ENCODE measurements at regions not wholly inside any gene's neighbourhood (a gene's known extent, or its start where the extent isn't known, plus 50 kb on each side); places are given as distances from the start of the nearest gene placed in this dataset.

- Mint-ChIP-seq H3K27me3 (peaks cover 0 to 3% of the 10 kb centered on the region in 2 donors), H3K36me3 (no peaks in the 10 kb centered on the region), H3K4me1 (no peaks in the 10 kb centered on the region), H3K9me3 (peaks cover 0 to 2% (median 0%) of the 10 kb centered on the region in 8 donors), H3K4me3 (no peak overlapping the region), H3K27ac (no peak overlapping the region)
- no peaks in the 10 kb centered on the region for H3K4me1 ChIP-seq (ENCODE audit: insufficient read depth, low read length)
- H3K27ac ChIP-seq (ENCODE audit: low read depth, low read length), result no peak overlapping the region
- H3K4me3 ChIP-seq (ENCODE audit: low read length in 2 of 2), result no peak overlapping the region
- no peaks in the 10 kb centered on the region for H3K9me3 ChIP-seq (ENCODE audit: control insufficient read depth in 1 of 2, low read length in 2 of 2)
- no peaks in the 10 kb centered on the region for H3K27me3 ChIP-seq (ENCODE audit: insufficient read depth, low read length)
- no peaks in the 10 kb centered on the region for H3K36me3 ChIP-seq (ENCODE audit: insufficient read depth, low read length)
- ChIA-PET CTCF (ENCODE audit: partially characterized antibody) (no interaction called here), POLR2A (ENCODE audit: partially characterized antibody) (no interaction called here)
- intact Hi-C loops (cut with micrococcal nuclease), result no loop called here
- no peak for DNase-seq
These were observed 173.7 kb upstream of the SSTR4 start for GRCh38 chr20:22861231-22861980.

- intact Hi-C loops (cut with micrococcal nuclease), result no loop called here
- Mint-ChIP-seq H3K27me3 (peaks cover 0 to 3% of the 10 kb centered on the region in 2 donors), H3K4me3 (no peak overlapping the region), H3K27ac (no peak overlapping the region), H3K36me3 (no peaks in the 10 kb centered on the region), H3K9me3 (peaks cover 0 to 2% (median 0%) of the 10 kb centered on the region in 8 donors), H3K4me1 (no peaks in the 10 kb centered on the region)
- Histone ChIP-seq H3K36me3 (ENCODE audit: insufficient read depth, low read length) (no peaks in the 10 kb centered on the region), H3K27me3 (ENCODE audit: insufficient read depth, low read length) (no peaks in the 10 kb centered on the region), H3K27ac (ENCODE audit: low read depth, low read length) (no peak overlapping the region), H3K4me1 (ENCODE audit: insufficient read depth, low read length) (no peaks in the 10 kb centered on the region), H3K9me3 (ENCODE audit: control insufficient read depth in 1 of 2, low read length in 2 of 2) (no peaks in the 10 kb centered on the region), H3K4me3 (ENCODE audit: low read length in 2 of 2) (no peak overlapping the region)
- ChIA-PET POLR2A (ENCODE audit: partially characterized antibody) (no interaction called here), CTCF (ENCODE audit: partially characterized antibody) (no interaction called here)
- no peak for DNase-seq
These were observed 173.1 kb upstream of the SSTR4 start for GRCh38 chr20:22861990-22862389.

GRCh38 chr20:22862671-22863230, 172.4 kb upstream of the SSTR4 start:
- CTCF ChIA-PET (ENCODE audit: partially characterized antibody), result no interaction called here

GRCh38 chr20:22863826-22864225, 171.3 kb upstream of the SSTR4 start:
- no peaks in the 10 kb centered on the region for H3K4me1 ChIP-seq (ENCODE audit: insufficient read depth, low read length)
- no peaks in the 10 kb centered on the region for H3K27me3 ChIP-seq (ENCODE audit: insufficient read depth, low read length)
- Mint-ChIP-seq H3K27ac (no peak overlapping the region), H3K27me3 (peaks cover 0 to 3% of the 10 kb centered on the region in 2 donors), H3K9me3 (peaks cover 0 to 10% (median 2%) of the 10 kb centered on the region in 8 donors), H3K36me3 (no peaks in the 10 kb centered on the region), H3K4me1 (no peaks in the 10 kb centered on the region), H3K4me3 (no peak overlapping the region)
- POLR2A ChIA-PET (ENCODE audit: partially characterized antibody), result no interaction called here
- H3K27ac ChIP-seq (ENCODE audit: low read depth, low read length), result no peak overlapping the region
- no peaks in the 10 kb centered on the region for H3K36me3 ChIP-seq (ENCODE audit: insufficient read depth, low read length)
- no peak overlapping the region for H3K4me3 ChIP-seq (ENCODE audit: low read length in 2 of 2)
- no peaks in the 10 kb centered on the region for H3K9me3 ChIP-seq (ENCODE audit: control insufficient read depth in 1 of 2, low read length in 2 of 2)
- intact Hi-C loops (cut with micrococcal nuclease), result no loop called here
- no peak for DNase-seq
- CTCF ChIA-PET (ENCODE audit: partially characterized antibody), result no interaction called here

More at GRCh38 chr20:22862671-22863230, 172.4 kb upstream of the SSTR4 start:
- H3K27me3 ChIP-seq (ENCODE audit: insufficient read depth, low read length), result no peaks in the 10 kb centered on the region
- no peaks in the 10 kb centered on the region for H3K9me3 ChIP-seq (ENCODE audit: control insufficient read depth in 1 of 2, low read length in 2 of 2)
- DNase-seq, result no peak
- H3K4me3 ChIP-seq (ENCODE audit: low read length in 2 of 2), result no peak overlapping the region
- no peaks in the 10 kb centered on the region for H3K36me3 ChIP-seq (ENCODE audit: insufficient read depth, low read length)
- H3K4me1 ChIP-seq (ENCODE audit: insufficient read depth, low read length), result no peaks in the 10 kb centered on the region
- H3K4me1 Mint-ChIP-seq, result no peaks in the 10 kb centered on the region
- no peak overlapping the region for H3K4me3 Mint-ChIP-seq
- intact Hi-C loops (cut with micrococcal nuclease), result no loop called here
- POLR2A ChIA-PET (ENCODE audit: partially characterized antibody), result no interaction called here
- H3K27me3 Mint-ChIP-seq, result peaks cover 0 to 3% of the 10 kb centered on the region in 2 donors
- no peak overlapping the region for H3K27ac ChIP-seq (ENCODE audit: low read depth, low read length)
- H3K27ac Mint-ChIP-seq, result no peak overlapping the region
- H3K36me3 Mint-ChIP-seq, result no peaks in the 10 kb centered on the region
- peaks cover 0 to 6% (median 2%) of the 10 kb centered on the region in 8 donors for H3K9me3 Mint-ChIP-seq

- Mint-ChIP-seq H3K4me3 (no peak overlapping the region), H3K27ac (no peak overlapping the region), H3K36me3 (no peaks in the 10 kb centered on the region), H3K27me3 (peaks cover 0 to 3% of the 10 kb centered on the region in 2 donors), H3K4me1 (no peaks in the 10 kb centered on the region), H3K9me3 (peaks cover 0 to 10% (median 2%) of the 10 kb centered on the region in 8 donors)
- Histone ChIP-seq H3K36me3 (ENCODE audit: insufficient read depth, low read length) (no peaks in the 10 kb centered on the region), H3K4me1 (ENCODE audit: insufficient read depth, low read length) (no peaks in the 10 kb centered on the region), H3K9me3 (ENCODE audit: control insufficient read depth in 1 of 2, low read length in 2 of 2) (no peaks in the 10 kb centered on the region), H3K4me3 (ENCODE audit: low read length in 2 of 2) (no peak overlapping the region), H3K27ac (ENCODE audit: low read depth, low read length) (no peak overlapping the region), H3K27me3 (ENCODE audit: insufficient read depth, low read length) (no peaks in the 10 kb centered on the region)
- intact Hi-C loops (cut with micrococcal nuclease), result no loop called here
- no peak for DNase-seq
- ChIA-PET CTCF (ENCODE audit: partially characterized antibody) (no interaction called here), POLR2A (ENCODE audit: partially characterized antibody) (no interaction called here)
These were observed 168.2 kb upstream of the SSTR4 start for GRCh38 chr20:22866812-22867341.

- no peaks in the 10 kb centered on the region for H3K36me3 Mint-ChIP-seq
- POLR2A ChIA-PET (ENCODE audit: partially characterized antibody), result no interaction called here
- no peaks in the 10 kb centered on the region for H3K27me3 Mint-ChIP-seq
- no peaks in the 10 kb centered on the region for H3K9me3 ChIP-seq (ENCODE audit: control insufficient read depth in 1 of 2, low read length in 2 of 2)
- no peak for DNase-seq
- H3K27me3 ChIP-seq (ENCODE audit: insufficient read depth, low read length), result no peaks in the 10 kb centered on the region
- H3K4me3 Mint-ChIP-seq, result no peak overlapping the region
- no peak overlapping the region for H3K27ac Mint-ChIP-seq
- H3K27ac ChIP-seq (ENCODE audit: low read depth, low read length), result no peak overlapping the region
- intact Hi-C loops (cut with micrococcal nuclease), result no loop called here
- no peaks in the 10 kb centered on the region for H3K4me1 Mint-ChIP-seq
- CTCF ChIA-PET (ENCODE audit: partially characterized antibody), result no interaction called here
- no peaks in the 10 kb centered on the region for H3K4me1 ChIP-seq (ENCODE audit: insufficient read depth, low read length)
- peaks cover 0 to 3% (median under 1%) of the 10 kb centered on the region in 8 donors for H3K9me3 Mint-ChIP-seq
- no peaks in the 10 kb centered on the region for H3K36me3 ChIP-seq (ENCODE audit: insufficient read depth, low read length)
- H3K4me3 ChIP-seq (ENCODE audit: low read length in 2 of 2), result no peak overlapping the region
These were observed 156.9 kb upstream of the SSTR4 start for GRCh38 chr20:22878166-22878565.

GRCh38 chr20:22880277-22880676, 154.8 kb upstream of the SSTR4 start:
- H3K27me3 ChIP-seq (ENCODE audit: insufficient read depth, low read length), result no peaks in the 10 kb centered on the region
- Mint-ChIP-seq H3K36me3 (no peaks in the 10 kb centered on the region), H3K27me3 (no peaks in the 10 kb centered on the region), H3K4me3 (no peak overlapping the region), H3K27ac (no peak overlapping the region), H3K9me3 (peaks cover 0 to 3% (median 2%) of the 10 kb centered on the region in 8 donors), H3K4me1 (no peaks in the 10 kb centered on the region)
- DNase-seq, result no peak
- CTCF ChIA-PET (ENCODE audit: partially characterized antibody), result no interaction called here
- POLR2A ChIA-PET (ENCODE audit: partially characterized antibody), result no interaction called here
- H3K27ac ChIP-seq (ENCODE audit: low read depth, low read length), result no peak overlapping the region
- no peaks in the 10 kb centered on the region for H3K4me1 ChIP-seq (ENCODE audit: insufficient read depth, low read length)
- no peaks in the 10 kb centered on the region for H3K9me3 ChIP-seq (ENCODE audit: control insufficient read depth in 1 of 2, low read length in 2 of 2)
- no peaks in the 10 kb centered on the region for H3K36me3 ChIP-seq (ENCODE audit: insufficient read depth, low read length)
- no peak overlapping the region for H3K4me3 ChIP-seq (ENCODE audit: low read length in 2 of 2)
- intact Hi-C loops (cut with micrococcal nuclease), result no loop called here
